Stimulated activated CD4-positive, alpha-beta T cell treated with anti-CD3 and anti-CD28 coated beads, Interleukin-1b, Interleukin-23, amount 100 ng/mL, for 24 hours (primary cell): ENCODE measurements at regions not wholly inside any gene's neighbourhood (a gene's known extent, or its start where the extent isn't known, plus 50 kb on each side); places are given as distances from the start of the nearest gene placed in this dataset.
"Not testable (repeated sequence)": the region's sequence is repeated elsewhere in the genome, so short reads cannot be mapped to it uniquely, and the experiment has no call there.

Experiments used
- DNase-seq, 4 experiments: peaks; one replicate each; pipeline ENCODE4 v3.0.0-alpha.2; 2020; ENCODE audit warnings: low read depth in 4 of 4, low spot score in 1 of 4

DNA sequence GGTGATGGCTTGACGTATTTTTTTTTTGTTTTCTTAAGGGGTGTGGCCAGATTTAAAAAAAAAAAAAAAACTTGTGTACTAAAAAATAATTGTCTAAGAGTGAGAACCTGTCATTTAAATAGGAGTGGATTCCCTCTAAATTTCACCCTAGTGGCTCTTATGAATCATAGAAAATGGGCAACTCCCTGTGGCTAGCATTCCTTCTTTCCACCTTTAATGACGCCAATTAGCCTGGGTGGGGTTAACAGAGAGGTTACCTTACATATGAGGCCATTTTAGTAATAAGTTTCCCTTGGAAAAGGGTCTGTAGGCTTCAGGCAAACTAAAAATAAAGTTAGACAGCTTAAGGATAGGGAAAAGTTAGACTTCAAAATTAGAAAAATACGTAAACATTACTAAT, 223.5 kb upstream of the FAM241A start:
- no peak for DNase-seq

DNA sequence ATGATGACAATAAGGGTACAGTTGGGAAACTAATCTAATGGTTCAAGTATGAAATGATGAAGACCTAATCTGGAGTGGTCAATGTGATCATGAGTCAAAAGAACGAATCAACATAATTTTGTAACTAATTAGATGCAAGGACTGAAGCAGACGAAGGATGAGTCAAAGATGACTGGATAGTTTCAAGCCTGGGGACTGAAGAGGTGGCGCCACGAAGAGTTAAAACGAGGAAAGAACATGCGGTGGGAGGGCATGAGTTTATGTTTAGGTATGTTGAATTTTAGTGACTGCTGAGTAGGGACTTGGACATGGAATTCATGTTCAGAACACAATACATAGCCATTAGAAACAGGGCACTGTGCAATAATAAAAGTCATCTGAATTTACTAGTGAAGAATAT, 221.5 kb upstream of the FAM241A start:
- DNase-seq = no peak

DNA sequence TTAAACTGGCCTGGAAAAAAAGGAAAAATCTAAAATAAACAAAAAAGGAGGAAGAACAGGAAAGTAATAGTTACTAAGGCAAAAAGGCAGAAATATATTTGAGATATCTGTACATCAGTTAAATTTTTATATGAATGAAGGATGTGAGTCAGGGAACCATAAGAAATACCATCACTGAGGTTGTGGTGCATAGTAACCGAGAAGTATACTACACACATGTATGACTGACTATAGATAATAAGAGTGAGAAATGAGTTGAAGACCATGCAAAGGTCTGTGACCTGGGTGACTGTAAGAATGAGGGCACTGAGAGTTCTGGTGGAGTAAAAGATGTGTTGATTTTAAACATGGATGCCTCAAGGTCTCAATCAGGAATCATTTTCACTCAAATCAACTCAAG, 220.6 kb upstream of the FAM241A start:
- DNase-seq = no peak

DNA sequence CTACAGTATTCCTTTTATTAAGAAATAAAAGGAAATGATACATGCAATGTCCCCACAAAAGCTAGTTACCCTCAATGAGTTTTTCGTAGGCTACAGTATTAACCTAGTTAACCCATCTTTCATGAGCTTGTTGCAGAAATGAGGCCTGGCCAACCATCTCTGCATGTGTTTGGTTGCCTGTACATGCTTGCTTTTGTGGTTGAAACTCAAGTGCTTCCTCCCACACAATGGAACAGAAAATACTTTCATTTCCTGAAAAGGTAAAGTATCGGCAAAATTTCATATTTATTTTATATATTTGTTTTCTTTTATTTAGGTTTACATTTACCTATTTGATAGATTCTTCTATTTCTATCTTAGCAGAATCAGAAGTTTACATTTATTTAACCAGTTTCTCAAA, 214.6 kb upstream of the FAM241A start:
- DNase-seq = no peak

DNA sequence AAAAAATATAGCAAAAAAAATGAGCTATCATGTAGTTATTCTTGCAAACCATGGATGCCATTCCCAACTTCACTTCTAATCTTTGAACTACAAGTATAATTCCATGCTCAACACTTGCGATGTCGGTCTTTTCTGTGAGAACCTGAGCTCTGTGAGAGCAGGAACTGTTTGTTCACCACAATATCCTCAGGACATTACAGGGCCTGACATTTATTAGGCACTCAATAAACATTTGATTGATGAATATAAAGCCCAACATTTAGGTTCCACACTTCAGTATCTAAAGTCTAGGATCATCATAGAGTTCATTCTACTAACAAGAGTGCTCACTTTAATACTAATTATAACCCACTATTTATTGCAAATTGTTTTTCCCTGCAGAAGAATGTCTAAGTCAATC, 211.6 kb upstream of the FAM241A start:
- no peak for DNase-seq

DNA sequence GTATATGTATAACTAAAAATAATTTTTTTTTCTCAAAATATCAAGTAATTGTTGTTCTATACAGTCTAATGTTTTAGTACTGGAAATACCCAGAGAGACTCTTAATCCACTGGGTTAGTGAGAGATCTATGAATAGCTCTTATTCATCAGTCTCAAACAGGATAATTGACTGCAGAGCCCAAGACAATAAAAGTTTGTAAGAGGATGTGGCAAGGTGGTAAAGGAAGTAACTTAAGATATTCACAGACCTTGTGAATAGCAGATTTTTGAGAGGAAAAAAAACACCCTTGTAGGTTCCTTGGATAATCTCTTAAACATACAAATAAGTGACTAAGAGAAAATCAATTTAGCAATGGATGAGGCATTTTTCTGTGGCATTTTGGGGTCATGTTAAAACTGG, 210.9 kb upstream of the FAM241A start:
- DNase-seq = no peak

DNA sequence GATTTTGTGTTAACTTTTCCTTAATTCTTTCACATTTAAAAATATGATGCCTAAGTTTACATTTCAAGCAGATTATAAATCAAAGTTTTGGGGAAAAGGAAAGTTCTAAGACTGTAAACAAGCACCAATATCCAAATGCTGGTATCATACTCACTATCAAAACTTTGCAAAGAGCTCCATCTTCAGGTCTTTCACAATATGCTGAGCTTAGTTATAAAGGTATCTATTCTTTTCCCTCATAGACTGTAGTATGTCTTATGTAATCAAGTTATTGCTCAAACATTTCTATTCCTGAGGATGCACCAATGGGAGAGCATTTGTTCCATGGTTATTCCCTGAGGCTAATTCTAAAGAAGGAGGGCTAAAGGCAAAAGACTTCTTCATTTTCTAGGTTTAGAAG, 207.9 kb upstream of the FAM241A start:
- DNase-seq = no peak

DNA sequence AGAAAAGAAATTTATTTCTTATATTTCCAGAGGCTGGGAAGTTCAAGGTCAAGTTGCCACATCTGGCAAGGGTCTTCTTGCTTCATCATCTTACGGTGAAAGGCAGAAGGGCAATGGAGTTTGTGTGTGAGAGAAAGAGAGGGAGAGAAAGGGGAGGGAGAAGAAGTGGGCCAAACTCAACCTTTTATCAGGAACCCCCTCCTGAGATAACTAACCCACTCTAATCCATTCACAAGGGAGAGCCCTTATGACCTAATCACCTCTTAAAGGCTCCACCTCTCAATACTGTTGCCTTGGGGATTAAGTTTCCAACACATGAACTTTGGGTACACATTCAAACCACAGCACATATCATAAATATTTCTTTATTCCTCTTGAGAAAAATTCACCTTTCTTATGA, 203.3 kb upstream of the FAM241A start:
- DNase-seq = no peak

DNA sequence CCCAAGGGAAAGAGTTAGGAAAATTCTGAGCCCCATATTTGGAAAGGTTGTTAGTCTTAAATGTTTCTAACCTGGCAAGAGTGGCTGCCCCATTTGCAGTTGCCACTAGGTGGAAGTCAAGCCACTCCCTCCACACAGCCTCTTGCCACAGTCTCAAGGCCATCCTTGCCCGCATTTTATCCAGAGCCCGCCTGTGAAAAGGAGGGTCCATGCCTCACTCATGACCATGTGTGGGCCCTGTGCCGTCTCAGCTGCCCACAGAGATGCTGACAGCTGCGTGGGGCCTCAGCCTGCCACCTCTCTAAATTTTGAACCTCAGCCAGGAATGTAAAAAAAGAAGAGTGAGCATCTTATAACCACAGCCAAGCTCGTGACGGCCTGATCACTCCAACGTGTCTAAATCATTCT, 201.5 kb upstream of the FAM241A start:
- no peak for DNase-seq

DNA sequence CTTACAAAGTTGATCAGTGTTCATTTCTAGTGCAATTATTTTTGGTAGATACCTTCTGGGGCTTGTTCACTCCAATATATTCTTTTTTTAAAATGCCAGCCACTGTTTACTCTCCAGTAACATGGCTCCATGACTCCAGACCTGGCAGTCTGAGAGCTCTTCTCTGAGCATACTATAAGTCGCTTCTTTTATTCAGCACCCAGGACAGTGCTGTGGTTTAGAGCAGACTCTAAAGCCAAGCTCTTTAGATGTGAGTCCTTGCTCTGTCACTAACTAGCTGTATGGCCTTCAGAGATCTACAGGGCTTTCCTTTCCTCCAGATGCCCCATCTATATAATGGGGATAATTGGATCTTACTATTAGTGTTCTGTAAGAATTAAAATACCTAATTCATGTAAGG, 200.2 kb upstream of the FAM241A start:
- no peak for DNase-seq

DNA sequence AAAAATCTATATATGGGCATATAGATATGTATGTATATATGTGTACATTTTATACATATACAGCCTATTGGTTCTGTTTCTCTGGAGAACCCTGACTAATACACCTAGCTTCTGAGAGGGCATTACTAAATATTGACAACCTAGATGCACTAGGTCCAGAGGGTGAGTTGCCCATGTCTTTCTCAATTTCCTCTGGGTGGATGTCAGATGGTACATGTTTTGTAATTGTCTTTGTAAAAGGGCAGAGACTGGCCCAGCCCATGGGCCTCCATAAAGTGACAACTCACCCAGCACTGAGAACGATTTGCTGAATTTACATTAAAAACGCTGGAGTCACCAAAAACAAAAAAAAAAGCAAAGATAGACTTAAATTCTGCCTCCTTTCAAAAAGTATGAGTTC, 198.5 kb upstream of the FAM241A start:
- DNase-seq = no peak

DNA sequence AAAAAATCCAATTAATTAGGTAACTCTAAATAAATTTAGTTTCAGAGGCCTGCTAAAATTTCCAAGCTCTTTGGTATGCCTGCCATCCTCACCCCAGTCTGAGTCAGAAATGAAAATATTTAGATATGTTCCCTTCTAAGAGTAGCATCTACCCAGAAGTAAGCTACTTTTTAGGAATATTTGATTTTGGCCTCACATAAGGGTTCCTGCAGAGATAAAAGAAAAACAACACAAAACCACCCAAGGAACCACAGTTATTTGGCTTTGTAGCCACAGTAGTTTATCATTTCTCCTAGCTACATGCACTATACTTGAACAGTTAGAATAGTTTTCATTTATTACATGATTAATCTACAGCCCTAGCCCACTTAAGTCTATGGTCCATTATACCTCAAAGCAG, 192.6 kb upstream of the FAM241A start:
- no peak for DNase-seq

DNA sequence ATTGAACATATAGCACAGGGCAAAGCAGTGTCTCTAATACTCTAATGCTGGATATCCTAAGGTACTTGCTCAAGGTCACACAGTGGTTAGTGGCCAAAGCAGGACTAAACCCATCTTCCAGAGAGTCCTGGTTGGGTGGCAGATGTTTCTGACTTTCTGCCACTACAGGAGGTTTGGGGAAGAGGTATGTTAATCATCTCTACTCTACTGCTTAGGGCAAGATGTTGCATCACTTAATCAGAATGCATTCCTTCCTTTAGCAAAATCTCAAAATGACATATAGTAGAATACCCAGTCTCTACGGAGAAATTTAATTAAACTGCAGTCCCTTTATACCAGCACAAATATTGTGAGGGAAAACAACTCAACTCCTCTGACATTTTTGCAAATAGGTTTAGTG, 190.7 kb upstream of the FAM241A start:
- DNase-seq = no peak

DNA sequence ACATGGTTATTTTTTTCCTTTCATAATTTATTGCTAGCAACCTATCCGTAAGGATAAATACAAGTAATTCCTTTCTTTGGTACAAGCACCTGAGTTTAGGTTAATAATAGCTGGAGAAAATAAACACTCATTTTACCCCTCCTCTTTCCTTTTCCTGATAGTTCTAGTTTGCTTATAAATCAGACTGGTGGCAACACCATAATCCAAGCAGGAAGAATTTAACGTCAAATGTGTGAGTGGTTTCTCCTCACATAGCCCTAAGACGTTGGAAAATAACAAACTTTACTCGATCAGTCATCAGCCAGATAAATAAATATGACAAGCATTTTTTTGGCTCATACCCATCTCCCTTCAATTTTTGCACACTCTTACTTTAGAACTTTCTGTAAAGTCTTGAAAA, 190.3 kb upstream of the FAM241A start:
- DNase-seq = no peak

DNA sequence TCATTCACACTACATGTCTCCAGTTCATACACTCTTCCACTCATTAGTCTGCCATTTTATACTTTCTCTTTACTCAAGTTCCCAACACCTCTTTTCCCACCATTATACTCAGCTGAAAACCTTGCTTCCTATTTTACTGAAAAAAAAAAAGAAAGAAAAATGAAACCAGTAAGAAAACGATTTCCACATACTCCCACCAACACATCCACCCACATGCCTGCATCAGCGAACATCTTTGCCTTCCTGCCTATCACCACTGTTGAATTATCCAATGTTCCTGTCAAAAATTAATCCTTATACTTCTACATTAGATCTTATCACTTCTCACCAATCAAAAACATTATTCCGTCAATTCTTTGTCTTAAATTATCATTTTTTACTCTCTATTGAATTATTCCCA, 188.1 kb upstream of the FAM241A start:
- no peak for DNase-seq

DNA sequence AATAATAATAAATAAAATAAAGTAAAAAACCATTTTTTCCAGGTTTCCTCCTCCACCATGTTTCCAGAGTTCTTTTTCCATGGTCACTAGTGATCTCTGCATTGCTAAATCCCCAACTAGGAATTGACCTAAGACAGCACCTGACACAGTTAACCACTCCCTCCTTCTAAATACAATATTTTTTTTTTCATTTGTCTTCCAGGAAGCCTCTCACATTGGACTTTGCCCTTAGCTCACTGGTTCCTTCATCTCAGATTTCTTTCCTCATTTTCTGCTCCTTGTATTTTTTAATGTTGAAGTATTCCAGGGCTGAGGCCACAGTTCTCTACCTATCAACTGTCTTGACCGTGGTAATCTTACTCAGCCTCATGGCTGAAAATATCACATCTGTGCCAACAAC, 187.3 kb upstream of the FAM241A start:
- DNase-seq = no peak

DNA sequence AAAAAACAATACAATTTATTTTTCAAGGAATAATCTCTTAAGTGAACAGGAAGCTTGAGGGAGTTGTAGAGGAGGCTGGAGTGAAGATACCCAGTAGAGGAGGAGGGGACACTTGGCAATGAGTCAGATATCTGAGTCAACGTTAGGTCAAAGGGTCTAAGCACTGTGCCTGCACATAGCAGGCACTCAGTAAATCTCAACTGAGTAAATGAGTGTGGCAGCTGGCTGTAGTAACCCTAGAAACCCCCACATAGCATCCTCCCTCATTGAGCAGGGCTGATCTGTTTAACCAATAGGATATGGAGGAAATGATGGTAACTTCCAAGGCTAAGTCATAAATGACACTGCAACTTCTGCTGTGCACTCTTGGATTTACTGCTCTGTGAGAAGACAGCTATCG, 186.0 kb upstream of the FAM241A start:
- DNase-seq = no peak

DNA sequence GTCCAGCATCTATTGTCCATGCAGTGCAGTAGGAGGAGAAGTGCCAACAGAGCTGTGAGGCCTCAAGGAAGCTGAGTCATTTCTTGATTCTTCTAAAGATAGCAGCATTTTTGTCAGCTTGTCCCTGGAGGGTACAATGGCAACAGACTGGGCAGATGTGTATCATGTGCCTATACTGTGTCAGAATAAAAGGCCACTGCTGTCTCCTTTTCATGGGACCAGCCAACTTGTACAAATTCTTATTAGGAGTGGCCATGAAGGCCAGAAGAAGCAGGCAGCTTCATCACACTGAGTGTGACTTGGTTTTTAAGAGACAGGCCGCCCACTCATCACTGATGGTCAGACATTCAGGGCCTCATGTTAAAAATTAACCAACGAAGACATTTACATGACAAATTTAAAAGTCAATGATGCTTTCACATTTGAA, 185.0 kb upstream of the FAM241A start:
- no peak for DNase-seq

DNA sequence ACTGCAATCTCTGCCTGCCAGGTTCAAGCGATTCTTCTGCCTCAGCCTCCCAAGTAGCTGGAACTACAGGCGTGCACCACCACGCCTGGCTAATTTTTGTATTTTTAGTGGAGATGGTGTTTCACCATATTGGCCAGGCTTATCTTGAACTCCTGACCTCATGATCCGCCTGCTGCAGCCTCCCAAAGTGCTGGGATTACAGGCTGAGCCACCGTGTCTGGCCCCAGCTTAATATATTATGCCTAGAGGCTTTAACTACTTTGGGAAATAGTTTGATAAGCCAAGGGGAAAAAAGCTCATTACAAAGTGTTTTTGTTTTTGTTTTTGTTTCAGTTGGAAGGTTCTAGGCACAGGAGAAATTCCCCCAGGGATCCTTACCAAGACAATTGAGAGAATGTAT, 184.2 kb upstream of the FAM241A start:
- not testable (repeated sequence) for DNase-seq

DNA sequence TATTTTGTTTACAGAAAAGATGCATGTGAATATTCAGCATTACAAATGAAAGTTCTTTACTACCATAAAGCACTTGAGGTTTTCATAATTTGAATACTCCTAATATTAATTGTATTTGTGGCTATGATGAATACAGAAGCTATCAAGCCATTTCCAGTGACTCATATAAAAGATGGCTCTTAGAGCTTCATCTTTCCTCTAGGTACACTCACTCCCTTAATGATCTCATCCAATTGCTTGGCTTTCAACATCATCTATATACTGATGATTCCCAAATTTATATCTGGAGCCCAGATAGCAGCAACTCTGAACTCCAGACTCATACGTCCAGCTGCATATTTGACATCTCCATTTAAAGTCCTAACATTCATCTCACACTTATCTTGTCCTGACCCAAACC, 183.4 kb upstream of the FAM241A start:
- no peak for DNase-seq

DNA sequence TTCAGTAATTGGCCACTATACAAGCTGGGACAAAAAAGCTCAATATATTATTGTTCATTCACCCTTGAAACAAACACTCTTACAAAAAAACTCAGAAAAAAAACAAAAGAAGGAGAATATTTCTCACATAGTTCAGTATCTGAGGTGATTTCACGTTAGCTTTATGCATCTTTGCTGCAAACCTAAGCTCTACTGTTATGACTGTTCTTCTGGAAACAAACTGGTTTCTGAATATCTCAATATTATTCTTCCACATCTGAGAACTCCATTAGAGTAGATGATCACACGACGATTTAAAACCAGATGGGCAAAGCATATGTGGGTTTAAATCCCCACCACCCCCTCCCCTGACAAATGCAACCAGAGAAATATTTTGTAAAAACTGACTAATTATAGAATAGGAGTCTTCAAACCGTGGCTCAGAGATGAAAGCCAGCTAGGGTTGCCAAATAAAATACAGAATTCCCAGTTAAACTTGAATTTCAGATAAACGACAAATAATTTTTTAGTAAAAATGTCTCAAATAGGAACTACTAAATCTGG, 182.0 kb upstream of the FAM241A start:
- no peak for DNase-seq

DNA sequence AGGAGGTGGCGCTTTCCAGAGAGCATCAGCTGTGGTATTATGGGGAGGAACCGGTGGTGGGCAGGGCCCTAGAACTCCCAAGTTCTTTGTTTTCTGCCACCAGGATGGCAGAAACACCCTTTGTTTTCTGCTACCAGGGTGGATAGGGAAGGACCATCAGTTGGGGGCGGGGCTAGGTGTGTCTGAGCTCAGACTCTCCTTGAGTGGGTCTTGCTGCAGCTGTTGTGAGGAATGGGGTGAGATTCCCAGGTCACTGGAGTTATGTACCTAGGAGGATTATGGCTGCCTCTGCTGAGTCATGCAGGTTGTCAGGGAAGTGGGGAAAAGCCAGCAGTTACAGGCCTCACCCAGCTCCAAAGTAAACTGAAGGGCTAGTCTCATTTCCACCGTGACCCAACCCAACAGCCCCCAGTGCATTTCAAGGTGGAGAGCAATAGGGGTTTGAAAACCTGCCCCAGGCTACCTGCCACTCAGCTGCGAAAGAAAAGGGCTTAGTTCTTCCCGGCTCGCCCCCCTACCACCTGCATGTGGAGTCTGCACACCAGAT, 167.8 kb upstream of the FAM241A start:
- DNase-seq = no peak

DNA sequence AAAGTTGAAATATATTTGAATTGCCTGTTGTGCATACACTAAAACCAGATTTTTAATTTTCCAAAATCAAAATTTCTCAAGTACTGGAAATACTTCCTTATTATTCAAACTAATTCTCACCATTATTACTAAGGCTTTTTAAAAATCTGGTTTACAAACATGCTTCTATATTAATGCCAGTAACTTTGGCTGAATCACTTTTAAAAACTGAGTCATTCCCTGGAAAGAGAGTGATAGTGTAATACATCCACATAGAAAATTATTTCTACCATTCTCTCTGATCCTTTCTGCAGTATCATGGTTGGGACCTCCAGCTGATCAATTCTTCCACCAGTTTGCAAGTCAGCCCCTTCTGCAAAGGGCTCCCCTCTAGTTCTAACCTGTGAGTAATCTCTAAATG, 165.3 kb upstream of the FAM241A start:
- no peak for DNase-seq

DNA sequence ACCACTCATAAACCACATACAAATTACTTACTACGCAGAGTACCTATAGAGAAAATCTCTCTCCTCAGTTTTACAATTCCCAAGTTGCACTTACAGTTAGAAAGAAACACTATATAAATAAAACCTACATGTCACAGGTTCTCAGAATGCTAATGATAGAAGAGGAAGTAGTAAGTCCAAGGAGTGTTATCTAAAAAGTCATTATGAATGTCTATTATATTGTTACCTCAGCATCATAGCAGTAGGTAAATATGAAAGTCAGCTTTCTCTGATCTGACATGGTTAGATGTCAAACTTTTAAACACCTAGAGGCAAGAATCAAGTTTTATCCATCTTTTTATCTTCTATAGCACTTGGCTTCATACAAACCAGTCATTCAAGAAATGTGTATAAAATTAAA, 163.2 kb upstream of the FAM241A start:
- DNase-seq = no peak
